ENCODE measurements at regions not wholly inside any gene's neighbourhood (a gene's known extent, or its start where the extent isn't known, plus 50 kb on each side); places are given as distances from the start of the nearest gene placed in this dataset.

GRCh38 chr3:88301273-88301995, 151.7 kb downstream of the C3orf38 start:
- TF ChIP-seq PML (IDR thresholded peaks at IDR 0.05; ENCODE audit: low read length) (no peak), SUZ12 (IDR thresholded peaks at IDR 0.05; ENCODE audit: unreplicated experiment) (no peak), LARP7 (IDR thresholded peaks at IDR 0.05) (no peak), BCL3 (IDR thresholded peaks at IDR 0.05; ENCODE audit: borderline replicate concordance, insufficient read depth, low read depth, low read length, poor library complexity, severe bottlenecking) (no peak), ESRRA (IDR thresholded peaks at IDR 0.05; ENCODE audit: low read length) (no peak), SREBF2 (IDR thresholded peaks at IDR 0.05; ENCODE audit: low read length) (no peak), ZNF274 (IDR thresholded peaks at IDR 0.05; ENCODE audit: insufficient read depth, insufficient read length) (no peak), MXI1 (IDR thresholded peaks at IDR 0.05; ENCODE audit: low read depth, low read length) (no peak), E4F1 (IDR thresholded peaks at IDR 0.05; ENCODE audit: borderline replicate concordance, partially characterized antibody) (no peak), USF1 (IDR thresholded peaks at IDR 0.05; ENCODE audit: borderline replicate concordance, extremely low read length, insufficient read depth, low read depth, low read length) (no peak), CHD1 (IDR thresholded peaks at IDR 0.05; ENCODE audit: low read depth, low read length) (no peak)
- TF ChIP-seq, protein P1, sequence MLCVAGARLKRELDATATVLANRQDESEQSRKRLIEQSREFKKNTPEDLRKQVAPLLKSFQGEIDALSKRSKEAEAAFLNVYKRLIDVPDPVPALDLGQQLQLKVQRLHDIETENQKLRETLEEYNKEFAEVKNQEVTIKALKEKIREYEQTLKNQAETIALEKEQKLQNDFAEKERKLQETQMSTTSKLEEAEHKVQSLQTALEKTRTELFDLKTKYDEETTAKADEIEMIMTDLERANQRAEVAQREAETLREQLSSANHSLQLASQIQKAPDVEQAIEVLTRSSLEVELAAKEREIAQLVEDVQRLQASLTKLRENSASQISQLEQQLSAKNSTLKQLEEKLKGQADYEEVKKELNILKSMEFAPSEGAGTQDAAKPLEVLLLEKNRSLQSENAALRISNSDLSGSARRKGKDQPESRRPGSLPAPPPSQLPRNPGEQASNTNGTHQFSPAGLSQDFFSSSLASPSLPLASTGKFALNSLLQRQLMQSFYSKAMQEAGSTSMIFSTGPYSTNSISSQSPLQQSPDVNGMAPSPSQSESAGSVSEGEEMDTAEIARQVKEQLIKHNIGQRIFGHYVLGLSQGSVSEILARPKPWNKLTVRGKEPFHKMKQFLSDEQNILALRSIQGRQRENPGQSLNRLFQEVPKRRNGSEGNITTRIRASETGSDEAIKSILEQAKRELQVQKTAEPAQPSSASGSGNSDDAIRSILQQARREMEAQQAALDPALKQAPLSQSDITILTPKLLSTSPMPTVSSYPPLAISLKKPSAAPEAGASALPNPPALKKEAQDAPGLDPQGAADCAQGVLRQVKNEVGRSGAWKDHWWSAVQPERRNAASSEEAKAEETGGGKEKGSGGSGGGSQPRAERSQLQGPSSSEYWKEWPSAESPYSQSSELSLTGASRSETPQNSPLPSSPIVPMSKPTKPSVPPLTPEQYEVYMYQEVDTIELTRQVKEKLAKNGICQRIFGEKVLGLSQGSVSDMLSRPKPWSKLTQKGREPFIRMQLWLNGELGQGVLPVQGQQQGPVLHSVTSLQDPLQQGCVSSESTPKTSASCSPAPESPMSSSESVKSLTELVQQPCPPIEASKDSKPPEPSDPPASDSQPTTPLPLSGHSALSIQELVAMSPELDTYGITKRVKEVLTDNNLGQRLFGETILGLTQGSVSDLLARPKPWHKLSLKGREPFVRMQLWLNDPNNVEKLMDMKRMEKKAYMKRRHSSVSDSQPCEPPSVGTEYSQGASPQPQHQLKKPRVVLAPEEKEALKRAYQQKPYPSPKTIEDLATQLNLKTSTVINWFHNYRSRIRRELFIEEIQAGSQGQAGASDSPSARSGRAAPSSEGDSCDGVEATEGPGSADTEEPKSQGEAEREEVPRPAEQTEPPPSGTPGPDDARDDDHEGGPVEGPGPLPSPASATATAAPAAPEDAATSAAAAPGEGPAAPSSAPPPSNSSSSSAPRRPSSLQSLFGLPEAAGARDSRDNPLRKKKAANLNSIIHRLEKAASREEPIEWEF (IDR thresholded peaks at IDR 0.05; ENCODE audit: insufficient replicate concordance, low read depth, low read length): no peak
- Histone ChIP-seq H3K79me2 (ENCODE audit: control insufficient read depth, insufficient read depth, low read length) (no peaks in the 10 kb centered on the region), H3K36me3 (ENCODE audit: control insufficient read depth in 2 of 2, insufficient read depth in 2 of 2, low read length in 1 of 2) (no peaks in the 10 kb centered on the region; a peak in 1 of 4 replicates), H3K9ac (ENCODE audit: control insufficient read depth, insufficient read depth, low read length) (no peak overlapping the region), H4K20me1 (ENCODE audit: control insufficient read depth, insufficient read depth) (no peaks in the 10 kb centered on the region), H3K4me1 (ENCODE audit: control insufficient read depth, insufficient read depth, low read length) (no peaks in the 10 kb centered on the region), H2AFZ (ENCODE audit: control insufficient read depth, low read depth, low read length) (no peak overlapping the region), H3K4me2 (ENCODE audit: control insufficient read depth, insufficient read depth) (no peak overlapping the region), H3K27me3 (replicated peaks in 1 of 2; ENCODE audit: control insufficient read depth in 2 of 2, insufficient read depth in 2 of 2, low read length in 1 of 2) (no peaks in the 10 kb centered on the region), H3K9me3 (replicated peaks; ENCODE audit: control insufficient read depth, insufficient read depth, low read length) (no peaks in the 10 kb centered on the region), H3K27ac (ENCODE audit: control insufficient read depth, insufficient read depth) (no peak overlapping the region), H3K4me3 (no peak overlapping the region)
- DNase-seq (ENCODE audit: low read depth, low spot score) (no peak), ATAC-seq (no peak), FAIRE-seq (no peak)
- ChIA-PET RAD21 (ENCODE audit: unreplicated experiment) (interaction anchor here (0.6 kb wide), 1 partner anchor 11 kb away, joined by 3 read pairs; no protein-coding TSS in a partner anchor), SMC1A (ENCODE audit: uncharacterized antibody, unreplicated experiment) (interaction anchor here (1.5 kb wide), 1 partner anchor 23 kb away, joined by 4 read pairs; no protein-coding TSS in a partner anchor), POLR2A (no interaction called here), CTCF (interaction anchor here (0.6 kb wide), 1 partner anchor 31 kb away, joined by 3 read pairs; no protein-coding TSS in a partner anchor)
- intact Hi-C loops (cut with micrococcal nuclease; ENCODE audit: unreplicated experiment) (no loop called here), in situ Hi-C loops (cut with MboI) (no loop called here)
- no TSS peak for BruUV-seq (replicated peaks)
- 51% methylated on average over 3 of the region's 3 CpGs for WGBS (ENCODE audit: insufficient coverage, insufficient replicate concordance, low lambda C conversion rate, missing lambda C conversion rate)

Measured in GM12878 (cell line).